Neural cell (in vitro differentiated cells): ENCODE measurements at regions not wholly inside any gene's neighbourhood (a gene's known extent, or its start where the extent isn't known, plus 50 kb on each side); places are given as distances from the start of the nearest gene placed in this dataset.

Source experiments
- CTCF ChIP-seq: fragments of 450-650 bp; IDR thresholded peaks from 2 replicates; pipeline ENCODE4 v1.5.1; 2014; ENCODE audit warnings: antibody characterized with exemption, mild to moderate bottlenecking, moderate library complexity; ENCODE audit not compliant: poor library complexity, severe bottlenecking
- EP300 ChIP-seq: fragments of 450-650 bp; conservative IDR thresholded peaks from 2 replicates; pipeline ENCODE4 v1.6.1; 2014; ENCODE audit warnings: antibody characterized with exemption, mild to moderate bottlenecking, moderate library complexity; ENCODE audit not compliant: poor library complexity, severe bottlenecking
- EZH2 ChIP-seq: fragments of 200-600, 300-800 bp; shearing (Covaris generic), sonication (generic); IDR thresholded peaks from 2 replicates; pipeline ENCODE4 v1.6.1; 2014; ENCODE audit warnings: antibody characterized with exemption, low read length, borderline replicate concordance, mild to moderate bottlenecking; ENCODE audit not compliant: insufficient read depth, poor library complexity, severe bottlenecking
- MXI1 ChIP-seq: fragments of 450-650 bp; conservative IDR thresholded peaks from 2 replicates; pipeline ENCODE4 v1.6.1; 2014; ENCODE audit warnings: antibody characterized with exemption, mild to moderate bottlenecking; ENCODE audit not compliant: poor library complexity, severe bottlenecking
- POLR2AphosphoS5 ChIP-seq: IDR thresholded peaks from 2 replicates; pipeline ENCODE4 v1.6.1; 2012
- TF ChIP-seq, protein P1 (sequence below): IDR thresholded peaks from 2 replicates; pipeline ENCODE4 v1.6.1; 2012; ENCODE audit warnings: borderline replicate concordance

DNA sequence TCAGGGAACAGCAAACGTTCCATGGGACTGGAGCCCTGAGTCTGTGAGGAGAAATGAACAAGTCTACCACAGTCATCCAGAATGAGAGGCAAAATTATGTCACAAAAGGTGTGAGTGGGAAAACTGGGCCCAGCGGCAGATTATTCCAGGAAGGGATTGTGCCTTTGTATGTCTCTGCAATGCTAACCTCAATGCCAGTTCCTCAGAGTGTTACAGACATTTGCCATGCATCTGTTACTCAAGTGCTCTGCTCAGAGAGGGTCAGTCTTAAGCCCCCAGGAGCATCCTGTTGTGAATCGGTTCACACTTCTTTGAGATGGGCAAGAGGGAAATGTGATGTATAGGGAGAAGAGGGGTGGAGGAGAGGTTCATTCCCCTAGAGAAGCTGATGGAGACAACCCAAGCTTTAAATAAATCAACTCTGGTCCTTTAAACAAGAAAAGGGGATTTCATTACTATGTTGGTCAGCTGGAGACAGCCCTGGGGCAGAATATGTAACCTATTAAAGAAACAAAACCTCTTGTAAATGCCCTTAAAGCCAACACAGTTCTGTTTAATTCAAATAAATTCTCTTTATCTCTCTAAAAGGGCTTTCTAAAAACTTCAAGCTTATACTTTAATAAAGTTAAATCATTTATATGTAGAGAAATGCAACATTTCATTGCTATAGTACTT lies 85.9 kb upstream of the GRB10 start:
- no peak for TF ChIP-seq CTCF
- no peak for TF ChIP-seq EZH2
- TF ChIP-seq, protein P1, sequence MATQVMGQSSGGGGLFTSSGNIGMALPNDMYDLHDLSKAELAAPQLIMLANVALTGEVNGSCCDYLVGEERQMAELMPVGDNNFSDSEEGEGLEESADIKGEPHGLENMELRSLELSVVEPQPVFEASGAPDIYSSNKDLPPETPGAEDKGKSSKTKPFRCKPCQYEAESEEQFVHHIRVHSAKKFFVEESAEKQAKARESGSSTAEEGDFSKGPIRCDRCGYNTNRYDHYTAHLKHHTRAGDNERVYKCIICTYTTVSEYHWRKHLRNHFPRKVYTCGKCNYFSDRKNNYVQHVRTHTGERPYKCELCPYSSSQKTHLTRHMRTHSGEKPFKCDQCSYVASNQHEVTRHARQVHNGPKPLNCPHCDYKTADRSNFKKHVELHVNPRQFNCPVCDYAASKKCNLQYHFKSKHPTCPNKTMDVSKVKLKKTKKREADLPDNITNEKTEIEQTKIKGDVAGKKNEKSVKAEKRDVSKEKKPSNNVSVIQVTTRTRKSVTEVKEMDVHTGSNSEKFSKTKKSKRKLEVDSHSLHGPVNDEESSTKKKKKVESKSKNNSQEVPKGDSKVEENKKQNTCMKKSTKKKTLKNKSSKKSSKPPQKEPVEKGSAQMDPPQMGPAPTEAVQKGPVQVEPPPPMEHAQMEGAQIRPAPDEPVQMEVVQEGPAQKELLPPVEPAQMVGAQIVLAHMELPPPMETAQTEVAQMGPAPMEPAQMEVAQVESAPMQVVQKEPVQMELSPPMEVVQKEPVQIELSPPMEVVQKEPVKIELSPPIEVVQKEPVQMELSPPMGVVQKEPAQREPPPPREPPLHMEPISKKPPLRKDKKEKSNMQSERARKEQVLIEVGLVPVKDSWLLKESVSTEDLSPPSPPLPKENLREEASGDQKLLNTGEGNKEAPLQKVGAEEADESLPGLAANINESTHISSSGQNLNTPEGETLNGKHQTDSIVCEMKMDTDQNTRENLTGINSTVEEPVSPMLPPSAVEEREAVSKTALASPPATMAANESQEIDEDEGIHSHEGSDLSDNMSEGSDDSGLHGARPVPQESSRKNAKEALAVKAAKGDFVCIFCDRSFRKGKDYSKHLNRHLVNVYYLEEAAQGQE: no peak
- TF ChIP-seq MXI1: no peak
- TF ChIP-seq POLR2AphosphoS5: no peak
- TF ChIP-seq EP300: no peak
